ENCODE measurements at regions not wholly inside any gene's neighbourhood (a gene's known extent, or its start where the extent isn't known, plus 50 kb on each side); places are given as distances from the start of the nearest gene placed in this dataset.

DNA sequence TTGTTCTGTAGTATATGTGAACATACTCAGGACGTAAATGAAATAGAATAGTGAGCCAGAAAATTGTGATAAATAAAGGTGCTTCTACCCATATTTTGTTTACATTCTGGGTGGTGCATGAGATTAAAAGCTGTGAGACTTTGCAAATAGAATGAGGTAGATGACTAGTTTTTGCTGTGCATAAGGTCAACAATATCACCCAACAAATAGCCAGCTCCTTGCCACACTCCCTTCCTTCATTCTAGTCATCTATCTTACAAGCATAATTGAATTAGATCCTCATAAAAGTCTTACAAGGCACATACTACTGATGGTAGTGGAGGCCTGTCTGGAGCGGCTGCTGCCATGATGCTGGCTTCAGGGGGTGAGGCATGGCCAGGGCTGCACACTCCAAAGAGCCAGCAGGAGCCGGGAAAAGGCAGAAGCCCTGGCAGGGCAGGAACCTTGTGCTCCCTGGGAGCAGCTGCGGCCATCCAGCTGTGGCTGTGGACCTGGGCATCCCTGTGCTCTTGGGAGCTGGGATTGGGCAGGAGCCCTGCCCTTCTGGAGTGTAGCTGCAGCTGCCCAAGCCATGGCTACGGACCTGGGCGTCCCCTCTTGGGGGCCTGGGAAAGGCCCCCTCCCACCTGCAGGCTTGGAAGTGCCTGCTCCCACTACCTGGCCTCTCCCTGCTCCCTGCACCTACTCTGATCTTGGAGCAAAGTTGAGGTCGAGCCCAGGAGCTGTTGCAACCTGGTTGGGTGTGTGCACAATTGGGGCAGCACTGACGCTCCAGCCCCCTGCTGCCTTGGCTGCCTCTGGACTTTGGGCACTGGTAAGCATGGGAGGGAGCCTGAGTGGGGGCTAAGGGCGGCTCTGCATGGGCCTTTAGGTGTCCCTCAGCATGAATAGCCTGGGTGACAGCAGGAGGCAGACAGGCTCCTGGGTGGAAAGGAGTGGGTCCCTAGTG, 112.8 kb downstream of the DACT1 start:
- Histone ChIP-seq H2BK15ac (ENCODE audit: low read depth, low read length) (no peak overlapping the region), H3K18ac (ENCODE audit: insufficient read length, low read depth, low read length) (no peak overlapping the region), H2BK120ac (ENCODE audit: low read depth, low read length, poor library complexity, severe bottlenecking) (no peak overlapping the region), H2AK5ac (ENCODE audit: insufficient read length, low read length) (no peak overlapping the region), H2BK12ac (ENCODE audit: insufficient read length, low read depth, low read length) (no peak overlapping the region), H4K5ac (ENCODE audit: insufficient read length, low read depth, low read length) (no peak overlapping the region), H2BK20ac (ENCODE audit: low read depth, low read length, poor library complexity, severe bottlenecking) (no peak overlapping the region), H3K79me2 (ENCODE audit: insufficient read depth, low read length) (no peaks in the 10 kb centered on the region), H3K27me3 (ENCODE audit: insufficient read depth, low read length) (no peaks in the 10 kb centered on the region), H3K4me2 (ENCODE audit: insufficient read depth, insufficient read length, low read length) (no peak overlapping the region), H2AFZ (ENCODE audit: low read length) (no peak overlapping the region), H3K79me1 (ENCODE audit: insufficient read depth, low read depth, low read length, poor library complexity, severe bottlenecking) (no peaks in the 10 kb centered on the region), H3K9ac (ENCODE audit: extremely low read depth, insufficient read length, low read length) (no peak overlapping the region), H3T11ph (ENCODE audit: low read length) (no peak overlapping the region), H3K4me1 (ENCODE audit: insufficient read depth, low read length) (0 out of 2 replicates have a peak, but pooled peaks cover 1% of the 10 kb centered on the region), H3K9me3 (ENCODE audit: control insufficient read depth, low read depth, low read length) (no peaks in the 10 kb centered on the region), H3K14ac (ENCODE audit: insufficient read depth, low read length) (no peak overlapping the region), H3K23ac (ENCODE audit: insufficient read length, low read depth, low read length) (no peak overlapping the region), H3K23me2 (ENCODE audit: insufficient read length, low read depth, low read length, poor library complexity, severe bottlenecking) (no peaks in the 10 kb centered on the region), H4K91ac (ENCODE audit: insufficient read length, low read depth, low read length) (no peak overlapping the region), H2BK5ac (ENCODE audit: insufficient read length, low read length) (no peak overlapping the region), H3K27ac (ENCODE audit: insufficient read length, low read depth, low read length) (no peak overlapping the region), H3K56ac (ENCODE audit: insufficient read length, low read depth, low read length) (no peak overlapping the region), H4K20me1 (ENCODE audit: control insufficient read depth, insufficient read depth, insufficient read length) (no peaks in the 10 kb centered on the region), H3K4ac (ENCODE audit: low read depth, low read length) (no peak overlapping the region), H4K8ac (replicated peaks; ENCODE audit: insufficient read length, low read depth, low read length) (no peak overlapping the region)
- Mint-ChIP-seq H3K27me3 (ENCODE audit: low read depth) (no peaks in the 10 kb centered on the region; the same call in 1 of the 2 replicates), H3K9me3 (no peaks in the 10 kb centered on the region), H3K4me1 (peaks cover 6 to 7% of the 10 kb centered on the region in 2 experiments), H3K27ac (no peak overlapping the region), H3K36me3 (ENCODE audit: insufficient read depth in 1 of 3, low read depth in 3 of 3) (no peaks in the 10 kb centered on the region), H3K4me3 (no peak overlapping the region)
- no peak for DNase-seq
- no CpG with 5 or more reads among the region's 9 CpGs for WGBS (ENCODE audit: extremely low coverage, insufficient read length, low lambda C conversion rate)
- TF ChIP-seq, protein P1, sequence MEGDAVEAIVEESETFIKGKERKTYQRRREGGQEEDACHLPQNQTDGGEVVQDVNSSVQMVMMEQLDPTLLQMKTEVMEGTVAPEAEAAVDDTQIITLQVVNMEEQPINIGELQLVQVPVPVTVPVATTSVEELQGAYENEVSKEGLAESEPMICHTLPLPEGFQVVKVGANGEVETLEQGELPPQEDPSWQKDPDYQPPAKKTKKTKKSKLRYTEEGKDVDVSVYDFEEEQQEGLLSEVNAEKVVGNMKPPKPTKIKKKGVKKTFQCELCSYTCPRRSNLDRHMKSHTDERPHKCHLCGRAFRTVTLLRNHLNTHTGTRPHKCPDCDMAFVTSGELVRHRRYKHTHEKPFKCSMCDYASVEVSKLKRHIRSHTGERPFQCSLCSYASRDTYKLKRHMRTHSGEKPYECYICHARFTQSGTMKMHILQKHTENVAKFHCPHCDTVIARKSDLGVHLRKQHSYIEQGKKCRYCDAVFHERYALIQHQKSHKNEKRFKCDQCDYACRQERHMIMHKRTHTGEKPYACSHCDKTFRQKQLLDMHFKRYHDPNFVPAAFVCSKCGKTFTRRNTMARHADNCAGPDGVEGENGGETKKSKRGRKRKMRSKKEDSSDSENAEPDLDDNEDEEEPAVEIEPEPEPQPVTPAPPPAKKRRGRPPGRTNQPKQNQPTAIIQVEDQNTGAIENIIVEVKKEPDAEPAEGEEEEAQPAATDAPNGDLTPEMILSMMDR (conservative IDR thresholded peaks at IDR 0.05) = no peak
